GM12878 (cell line): ENCODE measurements at regions not wholly inside any gene's neighbourhood (a gene's known extent, or its start where the extent isn't known, plus 50 kb on each side); places are given as distances from the start of the nearest gene placed in this dataset.

Source experiments
- ATAC-seq: fragments of 200-7000 bp; cut with Tn5 transposase; 3 replicates; pipeline ENCODE4 v1.9.1; 2020; ENCODE audit warnings: mild to moderate bottlenecking, moderate library complexity
- BruUV-seq: library from RNA; stranded (reverse); fragments of 400-500 nt; replicated peaks from 2 replicates; lab custom pipeline; 2021; lab: Mats Ljungman, UMichigan
- CTCF ChIA-PET: fragments of 300-600 bp; sonication (Branson Sonifier 250); formaldehyde crosslinking; extraction: SDS; loops from one replicate; lab custom pipeline; 2021; ENCODE audit warnings: inconsistent platforms; lab: Yijun Ruan, JAX
- POLR2A ChIA-PET: fragments of 350-600 bp; formaldehyde crosslinking; extraction: SDS; loops from one replicate; lab custom pipeline; 2021; ENCODE audit warnings: inconsistent platforms; lab: Charles Lee
- RAD21 ChIA-PET: fragments of 300-600 bp; sonication (Branson Sonifier 250); formaldehyde crosslinking; loops from one replicate; lab custom pipeline; 2023; ENCODE audit warnings: antibody characterized with exemption; ENCODE audit not compliant: unreplicated experiment; lab: Charles Lee
- SMC1A ChIA-PET: fragments of 300-600 bp; sonication (Branson Sonifier 250); formaldehyde crosslinking; loops from one replicate; lab custom pipeline; 2023; ENCODE audit not compliant: unreplicated experiment, uncharacterized antibody; lab: Charles Lee
- DNase-seq: peaks from one replicate; pipeline ENCODE4 v3.0.0-alpha.2; 2011; ENCODE audit warnings: low read depth, low spot score
- FAIRE-seq: peaks from 3 replicates; lab custom pipeline; 2011; peaks lifted over from hg19 to GRCh38; lab: Jason Lieb, UNC
- H2AFZ ChIP-seq: 2 replicates; pipeline ENCODE4 v1.6.0; 2011; ENCODE audit warnings: low read depth, low read length, control low read depth; ENCODE audit not compliant: control insufficient read depth
- H3K27ac ChIP-seq: 2 replicates; pipeline ENCODE4 v1.5.1; 2011; ENCODE audit warnings: control low read depth; ENCODE audit not compliant: control insufficient read depth, insufficient read depth
- H3K27me3 ChIP-seq, 2 experiments: replicated peaks in 1 of 2; 2 replicates each; pipeline versions ENCODE4 v1.6.0 to v1.6.1; 2011; ENCODE audit warnings: low read length in 1 of 2; ENCODE audit not compliant: control insufficient read depth in 2 of 2, insufficient read depth in 2 of 2
- H3K36me3 ChIP-seq, 2 experiments: 2 replicates each; pipeline ENCODE4 v1.5.1; 2011; ENCODE audit warnings: low read length in 1 of 2; ENCODE audit not compliant: control insufficient read depth in 2 of 2, insufficient read depth in 2 of 2
- H3K4me1 ChIP-seq: 2 replicates; pipeline ENCODE4 v1.6.1; 2011; ENCODE audit warnings: mild to moderate bottlenecking, low read length, moderate library complexity, mixed read lengths; ENCODE audit not compliant: control insufficient read depth, insufficient read depth
- H3K4me2 ChIP-seq: 2 replicates; pipeline ENCODE4 v1.6.0; 2011; ENCODE audit warnings: control low read depth; ENCODE audit not compliant: control insufficient read depth, insufficient read depth
- H3K4me3 ChIP-seq: fragments of 200-600 bp; sonication (generic); 2 replicates; pipeline ENCODE4 v1.5.1; 2016
- H3K79me2 ChIP-seq: 2 replicates; pipeline ENCODE4 v1.6.0; 2011; ENCODE audit warnings: low read length; ENCODE audit not compliant: control insufficient read depth, insufficient read depth
- H3K9ac ChIP-seq: 2 replicates; pipeline ENCODE4 v1.8.0; 2011; ENCODE audit warnings: low read length, control low read depth, mixed read lengths; ENCODE audit not compliant: control insufficient read depth, insufficient read depth
- H3K9me3 ChIP-seq: replicated peaks from 3 replicates; pipeline ENCODE4 v1.5.1; 2011; ENCODE audit warnings: mild to moderate bottlenecking, low read length; ENCODE audit not compliant: control insufficient read depth, insufficient read depth
- H4K20me1 ChIP-seq: 2 replicates; pipeline ENCODE4 v1.6.0; 2011; ENCODE audit not compliant: control insufficient read depth, insufficient read depth
- ESRRA ChIP-seq: IDR thresholded peaks from 2 replicates; pipeline ENCODE4 v1.6.1; 2012; ENCODE audit warnings: mild to moderate bottlenecking, low read length, improper control_type of control experiment
- SPI1 ChIP-seq: IDR thresholded peaks from 2 replicates; pipeline ENCODE4 v1.6.1; 2011; ENCODE audit warnings: low read depth, mild to moderate bottlenecking, low read length, moderate library complexity, borderline replicate concordance; ENCODE audit not compliant: insufficient read depth
- WGBS: methylation state at CpG from one replicate; pipeline ENCODE4 v1.1.6; 2016; ENCODE audit warnings: low lambda C conversion rate; ENCODE audit not compliant: insufficient replicate concordance, insufficient coverage; ENCODE audit errors: missing lambda C conversion rate; 5-methylcytosine and 5-hydroxymethylcytosine counted together
- in situ Hi-C: fragments of 300-500 bp; cut with MboI; formaldehyde crosslinking; loops from 9 replicates; pipeline ENCODE4 v1.14.3; 2018; ENCODE audit warnings: mixed read lengths
- intact Hi-C: fragments of 100-400 bp; cut with micrococcal nuclease; formaldehyde crosslinking; loops from one replicate; pipeline ENCODE4 v1.14.2; 2022; ENCODE audit not compliant: unreplicated experiment
- TF ChIP-seq, protein P1 (sequence below): fragments of 450-650 bp; formaldehyde crosslinking; IDR thresholded peaks from 2 replicates; pipeline ENCODE4 v1.4.0; 2022; ENCODE audit warnings: mild to moderate bottlenecking, moderate library complexity
- TF ChIP-seq, protein P2 (sequence below): IDR thresholded peaks from 2 replicates; pipeline ENCODE4 v1.6.1; 2012; ENCODE audit warnings: low read depth, low read length, improper control_type of control experiment

DNA sequence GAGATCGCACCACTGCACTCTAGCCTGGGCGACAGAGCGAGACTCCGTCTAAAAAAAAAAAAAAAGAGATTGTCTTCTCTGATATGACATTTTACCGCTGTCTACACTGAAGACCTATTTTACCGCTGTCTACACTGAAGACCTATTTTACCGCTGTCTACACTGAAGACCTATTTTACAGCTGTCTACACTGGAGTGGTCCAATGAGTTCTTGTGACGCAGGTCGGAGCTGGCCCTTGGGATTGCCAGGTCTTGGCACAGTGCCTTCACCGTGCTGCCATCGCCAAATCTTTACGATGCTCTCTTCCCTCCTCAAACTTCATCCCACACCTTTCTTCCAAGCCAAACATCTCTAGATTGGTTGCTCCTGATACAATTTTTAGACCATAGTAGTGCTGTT is 183.1 kb upstream of the FAT1 start (continued):
- no peak for TF ChIP-seq SPI1
- TF ChIP-seq, protein P1, sequence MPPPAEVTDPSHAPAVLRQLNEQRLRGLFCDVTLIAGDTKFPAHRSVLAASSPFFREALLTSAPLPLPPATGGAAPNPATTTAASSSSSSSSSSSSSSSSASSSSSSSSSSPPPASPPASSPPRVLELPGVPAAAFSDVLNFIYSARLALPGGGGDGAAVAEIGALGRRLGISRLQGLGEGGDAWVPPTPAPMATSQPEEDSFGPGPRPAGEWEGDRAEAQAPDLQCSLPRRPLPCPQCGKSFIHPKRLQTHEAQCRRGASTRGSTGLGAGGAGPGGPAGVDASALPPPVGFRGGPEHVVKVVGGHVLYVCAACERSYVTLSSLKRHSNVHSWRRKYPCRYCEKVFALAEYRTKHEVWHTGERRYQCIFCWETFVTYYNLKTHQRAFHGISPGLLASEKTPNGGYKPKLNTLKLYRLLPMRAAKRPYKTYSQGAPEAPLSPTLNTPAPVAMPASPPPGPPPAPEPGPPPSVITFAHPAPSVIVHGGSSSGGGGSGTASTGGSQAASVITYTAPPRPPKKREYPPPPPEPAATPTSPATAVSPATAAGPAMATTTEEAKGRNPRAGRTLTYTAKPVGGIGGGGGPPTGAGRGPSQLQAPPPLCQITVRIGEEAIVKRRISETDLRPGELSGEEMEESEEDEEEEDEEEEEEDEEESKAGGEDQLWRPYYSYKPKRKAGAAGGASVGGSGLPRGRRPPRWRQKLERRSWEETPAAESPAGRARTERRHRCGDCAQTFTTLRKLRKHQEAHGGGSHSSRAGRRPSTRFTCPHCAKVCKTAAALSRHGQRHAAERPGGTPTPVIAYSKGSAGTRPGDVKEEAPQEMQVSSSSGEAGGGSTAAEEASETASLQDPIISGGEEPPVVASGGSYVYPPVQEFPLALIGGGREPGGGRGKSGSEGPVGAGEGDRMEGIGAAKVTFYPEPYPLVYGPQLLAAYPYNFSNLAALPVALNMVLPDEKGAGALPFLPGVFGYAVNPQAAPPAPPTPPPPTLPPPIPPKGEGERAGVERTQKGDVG (CRISPR knock-in tag), result no peak
- TF ChIP-seq, protein P2, sequence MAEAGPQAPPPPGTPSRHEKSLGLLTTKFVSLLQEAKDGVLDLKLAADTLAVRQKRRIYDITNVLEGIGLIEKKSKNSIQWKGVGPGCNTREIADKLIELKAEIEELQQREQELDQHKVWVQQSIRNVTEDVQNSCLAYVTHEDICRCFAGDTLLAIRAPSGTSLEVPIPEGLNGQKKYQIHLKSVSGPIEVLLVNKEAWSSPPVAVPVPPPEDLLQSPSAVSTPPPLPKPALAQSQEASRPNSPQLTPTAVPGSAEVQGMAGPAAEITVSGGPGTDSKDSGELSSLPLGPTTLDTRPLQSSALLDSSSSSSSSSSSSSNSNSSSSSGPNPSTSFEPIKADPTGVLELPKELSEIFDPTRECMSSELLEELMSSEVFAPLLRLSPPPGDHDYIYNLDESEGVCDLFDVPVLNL, result no peak

DNA sequence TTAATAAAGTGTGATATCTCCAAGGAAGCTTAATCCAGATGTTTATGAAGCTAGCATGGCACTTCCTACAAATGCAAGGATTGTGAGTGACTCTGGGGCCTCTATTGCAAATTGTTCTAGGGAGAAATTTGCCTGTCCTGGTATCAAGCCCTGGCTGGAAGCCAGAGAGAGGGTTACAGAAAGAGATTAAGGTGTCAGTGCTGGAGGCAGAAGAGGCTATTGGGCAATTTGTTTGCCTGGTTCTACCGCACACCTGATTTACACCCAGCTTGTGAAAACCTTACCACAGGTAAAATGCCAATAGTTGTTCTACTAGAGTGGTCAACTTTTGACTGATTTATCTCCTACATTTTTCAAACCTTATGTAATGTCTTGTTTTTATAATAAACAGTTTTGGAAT is 186.7 kb upstream of the FAT1 start:
- Histone ChIP-seq H2AFZ (no peak overlapping the region), H4K20me1 (no peaks in the 10 kb centered on the region), H3K4me3 (no peak overlapping the region), H3K9ac (no peak overlapping the region), H3K4me1 (no peaks in the 10 kb centered on the region), H3K27me3 (no peaks in the 10 kb centered on the region), H3K4me2 (no peak overlapping the region), H3K9me3 (no peaks in the 10 kb centered on the region), H3K27ac (no peak overlapping the region), H3K36me3 (no peaks in the 10 kb centered on the region), H3K79me2 (no peaks in the 10 kb centered on the region)
- intact Hi-C loops, result no loop called here
- no peak for TF ChIP-seq ESRRA
- ChIA-PET CTCF (no interaction called here), SMC1A (interaction anchor here (0.7 kb wide), 1 partner anchor 16 kb away, joined by 3 read pairs; no protein-coding TSS in a partner anchor), RAD21 (no interaction called here), POLR2A (no interaction called here)
- FAIRE-seq (no peak), DNase-seq (no peak), ATAC-seq (no peak)
- no TSS peak for BruUV-seq
- WGBS, result 93% methylated on average over 1 of the region's 1 CpG
- in situ Hi-C loops, result no loop called here
